ENCODE measurements at regions not wholly inside any gene's neighbourhood (a gene's known extent, or its start where the extent isn't known, plus 50 kb on each side); places are given as distances from the start of the nearest gene placed in this dataset.

DNA sequence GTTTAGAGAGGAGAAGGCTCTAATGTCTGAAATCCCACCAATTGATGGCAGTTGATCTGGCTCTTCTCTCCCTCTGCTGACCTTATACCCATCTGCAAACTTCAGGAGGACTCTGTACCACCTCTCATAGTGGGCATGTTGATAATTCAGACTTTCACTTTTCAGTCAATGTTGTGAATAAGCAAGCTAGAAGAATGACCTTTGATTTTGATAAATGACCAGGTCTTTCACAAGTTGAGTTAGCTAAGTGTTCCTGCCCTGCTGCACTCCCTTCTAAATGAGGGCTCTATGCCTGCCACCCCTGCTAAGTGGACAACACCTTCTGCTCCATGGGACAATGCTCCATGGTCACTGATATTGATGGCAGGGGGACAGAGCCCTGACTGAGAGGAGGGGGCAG lies 74.7 kb downstream of the SPRY4 start:
- H3K9me3 Mint-ChIP-seq (ENCODE audit: low read depth, unreplicated experiment) = no peaks in the 10 kb centered on the region
- H3K27ac Mint-ChIP-seq (ENCODE audit: unreplicated experiment) = no peak overlapping the region
- no TSS peak for BruUV-seq (replicated peaks)
- no peak overlapping the region for H3K4me3 Mint-ChIP-seq (ENCODE audit: low read depth, unreplicated experiment)
- H3K36me3 Mint-ChIP-seq (ENCODE audit: insufficient read depth, unreplicated experiment) = no peaks in the 10 kb centered on the region
- peaks cover 9% of the 10 kb centered on the region for H3K4me1 Mint-ChIP-seq (ENCODE audit: low read depth, unreplicated experiment)
- CTCF ChIA-PET = interaction anchor here (1.0 kb wide), 1 partner anchor 26 kb away, joined by 5 read pairs; no protein-coding TSS in a partner anchor
- TF ChIP-seq, protein P1, sequence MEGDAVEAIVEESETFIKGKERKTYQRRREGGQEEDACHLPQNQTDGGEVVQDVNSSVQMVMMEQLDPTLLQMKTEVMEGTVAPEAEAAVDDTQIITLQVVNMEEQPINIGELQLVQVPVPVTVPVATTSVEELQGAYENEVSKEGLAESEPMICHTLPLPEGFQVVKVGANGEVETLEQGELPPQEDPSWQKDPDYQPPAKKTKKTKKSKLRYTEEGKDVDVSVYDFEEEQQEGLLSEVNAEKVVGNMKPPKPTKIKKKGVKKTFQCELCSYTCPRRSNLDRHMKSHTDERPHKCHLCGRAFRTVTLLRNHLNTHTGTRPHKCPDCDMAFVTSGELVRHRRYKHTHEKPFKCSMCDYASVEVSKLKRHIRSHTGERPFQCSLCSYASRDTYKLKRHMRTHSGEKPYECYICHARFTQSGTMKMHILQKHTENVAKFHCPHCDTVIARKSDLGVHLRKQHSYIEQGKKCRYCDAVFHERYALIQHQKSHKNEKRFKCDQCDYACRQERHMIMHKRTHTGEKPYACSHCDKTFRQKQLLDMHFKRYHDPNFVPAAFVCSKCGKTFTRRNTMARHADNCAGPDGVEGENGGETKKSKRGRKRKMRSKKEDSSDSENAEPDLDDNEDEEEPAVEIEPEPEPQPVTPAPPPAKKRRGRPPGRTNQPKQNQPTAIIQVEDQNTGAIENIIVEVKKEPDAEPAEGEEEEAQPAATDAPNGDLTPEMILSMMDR (IDR thresholded peaks at IDR 0.05; ENCODE audit: unreplicated experiment) = no peak
- DNase-seq = no peak
- intact Hi-C loops (cut with micrococcal nuclease; ENCODE audit: unreplicated experiment) = no loop called here
- no peaks in the 10 kb centered on the region for H3K27me3 Mint-ChIP-seq (ENCODE audit: unreplicated experiment)

DNA sequence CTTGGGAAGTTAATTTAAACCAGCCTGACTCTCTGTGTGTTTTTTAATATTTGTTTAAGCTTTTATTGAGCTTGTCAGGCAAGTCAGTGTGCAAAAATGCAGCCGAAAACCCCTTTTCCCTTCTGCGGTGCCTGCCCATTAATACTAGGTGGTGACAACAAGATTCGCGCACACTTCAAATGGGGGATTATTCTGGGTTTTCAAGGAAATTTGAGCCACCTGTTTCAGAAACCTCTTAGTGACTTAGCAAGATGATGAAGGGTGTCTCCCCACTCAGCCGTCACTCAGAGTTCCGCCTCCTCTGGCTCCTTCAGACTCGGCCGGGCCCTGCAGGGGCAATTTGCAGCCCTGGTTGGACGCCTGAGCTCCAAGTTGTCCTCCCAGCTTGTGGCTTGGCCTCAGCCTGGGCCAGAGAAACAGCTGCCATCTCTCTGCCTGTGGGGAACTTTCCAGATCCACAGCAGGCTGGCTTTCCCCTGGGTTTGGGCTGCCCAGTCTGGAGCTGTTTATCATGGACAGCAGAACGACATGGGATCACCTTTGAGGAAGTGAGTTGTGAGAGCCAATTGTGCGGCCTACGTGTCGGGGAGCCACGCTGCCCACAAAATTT lies 75.9 kb downstream of the SPRY4 start:
- no peak for DNase-seq
- TF ChIP-seq, protein P1 (IDR thresholded peaks at IDR 0.05; ENCODE audit: unreplicated experiment) = no peak
- no peak overlapping the region for H3K27ac Mint-ChIP-seq (ENCODE audit: unreplicated experiment)
- intact Hi-C loops (cut with micrococcal nuclease; ENCODE audit: unreplicated experiment) = no loop called here
- CTCF ChIA-PET = no interaction called here
- H3K27me3 Mint-ChIP-seq (ENCODE audit: unreplicated experiment) = no peaks in the 10 kb centered on the region
- no TSS peak for BruUV-seq (replicated peaks)
- peaks cover 9% of the 10 kb centered on the region for H3K4me1 Mint-ChIP-seq (ENCODE audit: low read depth, unreplicated experiment)
- H3K4me3 Mint-ChIP-seq (ENCODE audit: low read depth, unreplicated experiment) = no peak overlapping the region
- no peaks in the 10 kb centered on the region for H3K9me3 Mint-ChIP-seq (ENCODE audit: low read depth, unreplicated experiment)
- no peaks in the 10 kb centered on the region for H3K36me3 Mint-ChIP-seq (ENCODE audit: insufficient read depth, unreplicated experiment)

DNA sequence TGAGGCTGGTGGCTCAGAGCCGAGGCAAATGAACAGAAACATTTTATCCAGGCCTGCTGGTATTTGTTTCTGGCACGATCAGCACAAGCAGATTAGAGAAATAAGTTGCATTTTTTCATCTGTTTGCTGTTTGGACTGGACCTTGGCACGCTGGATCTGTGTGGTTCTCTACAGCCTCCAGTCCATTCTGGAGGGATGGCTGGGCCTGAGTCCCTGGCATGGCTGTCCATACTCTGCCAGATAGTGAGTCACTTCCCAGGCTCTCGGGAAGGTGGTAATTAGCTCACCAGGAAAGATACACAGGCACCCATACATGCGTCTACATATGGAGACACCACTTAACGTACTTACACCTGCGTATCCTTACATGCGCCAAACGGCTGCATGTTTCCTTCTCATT lies 78.6 kb downstream of the SPRY4 start:
- TF ChIP-seq, protein P1 (IDR thresholded peaks at IDR 0.05; ENCODE audit: unreplicated experiment) = no peak
- no peak for DNase-seq
- Mint-ChIP-seq H3K4me1 (ENCODE audit: low read depth, unreplicated experiment) (peaks cover 9% of the 10 kb centered on the region), H3K9me3 (ENCODE audit: low read depth, unreplicated experiment) (no peaks in the 10 kb centered on the region), H3K27ac (ENCODE audit: unreplicated experiment) (no peak overlapping the region), H3K36me3 (ENCODE audit: insufficient read depth, unreplicated experiment) (no peaks in the 10 kb centered on the region), H3K4me3 (ENCODE audit: low read depth, unreplicated experiment) (no peak overlapping the region), H3K27me3 (ENCODE audit: unreplicated experiment) (peaks cover 13% of the 10 kb centered on the region)
- BruUV-seq (replicated peaks) = no TSS peak
- CTCF ChIA-PET = no interaction called here
- intact Hi-C loops (cut with micrococcal nuclease; ENCODE audit: unreplicated experiment) = no loop called here

DNA sequence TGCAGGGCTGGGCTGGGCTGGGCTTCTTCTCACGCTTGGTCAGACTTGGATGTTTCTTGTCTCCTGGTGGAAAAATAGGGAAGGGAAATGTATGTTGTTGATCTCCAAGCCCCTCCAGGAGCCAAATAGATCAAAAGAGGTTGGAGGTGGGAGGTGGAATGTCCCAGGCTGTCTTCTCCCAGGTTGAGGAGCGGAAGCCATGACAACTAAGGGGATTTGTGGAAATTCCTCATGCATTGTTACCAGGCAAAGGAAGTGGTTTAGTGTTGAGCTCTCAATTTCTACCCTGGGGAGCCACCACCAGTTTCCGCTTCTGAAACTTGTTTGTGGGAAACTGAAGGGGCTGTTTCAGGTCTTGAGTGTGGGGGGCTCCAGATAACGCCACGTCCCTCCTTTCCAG lies 79.0 kb downstream of the SPRY4 start:
- DNase-seq = no peak
- intact Hi-C loops (cut with micrococcal nuclease; ENCODE audit: unreplicated experiment) = no loop called here
- peaks cover 9% of the 10 kb centered on the region for H3K4me1 Mint-ChIP-seq (ENCODE audit: low read depth, unreplicated experiment)
- no peak overlapping the region for H3K27ac Mint-ChIP-seq (ENCODE audit: unreplicated experiment)
- TF ChIP-seq, protein P1 (IDR thresholded peaks at IDR 0.05; ENCODE audit: unreplicated experiment) = no peak
- H3K9me3 Mint-ChIP-seq (ENCODE audit: low read depth, unreplicated experiment) = no peaks in the 10 kb centered on the region
- BruUV-seq (replicated peaks) = no TSS peak
- peaks cover 13% of the 10 kb centered on the region for H3K27me3 Mint-ChIP-seq (ENCODE audit: unreplicated experiment)
- no peaks in the 10 kb centered on the region for H3K36me3 Mint-ChIP-seq (ENCODE audit: insufficient read depth, unreplicated experiment)
- CTCF ChIA-PET = interaction anchor here (0.5 kb wide), 1 partner anchor 1087 kb away, joined by 6 read pairs; no protein-coding TSS in a partner anchor
- no peak overlapping the region for H3K4me3 Mint-ChIP-seq (ENCODE audit: low read depth, unreplicated experiment)
